RWPE2 (cell line): ENCODE measurements at regions not wholly inside any gene's neighbourhood (a gene's known extent, or its start where the extent isn't known, plus 50 kb on each side); places are given as distances from the start of the nearest gene placed in this dataset.

Source experiments
- ATAC-seq: fragments of 200-7000 bp; cut with Tn5 transposase; 3 replicates; pipeline ENCODE4 v1.9.1; 2021; ENCODE audit warnings: low read depth
- DNase-seq: peaks from one replicate; pipeline ENCODE4 v3.0.0-alpha.2; 2020; ENCODE audit warnings: low spot score
- H3K27ac ChIP-seq: fragments of 450-650 bp; 2 replicates; pipeline ENCODE4 v1.5.1; 2017; ENCODE audit warnings: mild to moderate bottlenecking; ENCODE audit not compliant: poor library complexity, severe bottlenecking
- H3K27me3 ChIP-seq: fragments of 250-450 bp; sonication (Bioruptor Pico); 2 replicates; pipeline ENCODE4 v1.5.1; 2021; ENCODE audit warnings: mild to moderate bottlenecking, moderate library complexity; ENCODE audit not compliant: insufficient read depth, poor library complexity, severe bottlenecking
- H3K36me3 ChIP-seq: fragments of 250-450 bp; sonication (Bioruptor Pico); 2 replicates; pipeline ENCODE4 v1.5.1; 2020; ENCODE audit warnings: low read depth, mild to moderate bottlenecking, moderate library complexity
- H3K4me1 ChIP-seq: fragments of 250-450 bp; sonication (Bioruptor Pico); 2 replicates; pipeline ENCODE4 v1.5.1; 2021; ENCODE audit warnings: mild to moderate bottlenecking, moderate library complexity; ENCODE audit not compliant: insufficient read depth, poor library complexity, severe bottlenecking
- H3K4me3 ChIP-seq: fragments of 250-450 bp; sonication (Bioruptor Pico); 2 replicates; pipeline ENCODE4 v1.5.1; 2021; ENCODE audit warnings: mild to moderate bottlenecking, moderate library complexity; ENCODE audit not compliant: severe bottlenecking
- H3K9me3 ChIP-seq: fragments of 250-450 bp; sonication (Bioruptor Pico); 2 replicates; pipeline ENCODE4 v1.5.1; 2021; ENCODE audit warnings: mild to moderate bottlenecking, moderate library complexity; ENCODE audit not compliant: severe bottlenecking
- CTCF ChIP-seq: fragments of 450-650 bp; IDR thresholded peaks from one replicate; pipeline ENCODE4 v1.5.1; 2017; ENCODE audit warnings: mild to moderate bottlenecking, moderate library complexity; ENCODE audit not compliant: poor library complexity, severe bottlenecking

GRCh38 chr2:210899131-210899530 is 342.7 kb downstream of the CPS1 start:
- no peak for TF ChIP-seq CTCF
- no peaks in the 10 kb centered on the region for H3K27me3 ChIP-seq
- H3K4me1 ChIP-seq, result no peaks in the 10 kb centered on the region
- H3K36me3 ChIP-seq, result no peaks in the 10 kb centered on the region
- DNase-seq (no peak), ATAC-seq (no peak)
- H3K4me3 ChIP-seq, result no peak overlapping the region
- no peaks in the 10 kb centered on the region for H3K9me3 ChIP-seq
- H3K27ac ChIP-seq, result no peak overlapping the region

GRCh38 chr2:210901326-210901725 is 344.9 kb downstream of the CPS1 start:
- Histone ChIP-seq H3K9me3 (no peaks in the 10 kb centered on the region), H3K4me1 (no peaks in the 10 kb centered on the region), H3K4me3 (no peak overlapping the region), H3K27ac (no peak overlapping the region), H3K36me3 (no peaks in the 10 kb centered on the region), H3K27me3 (no peaks in the 10 kb centered on the region)
- no peak for TF ChIP-seq CTCF
- ATAC-seq (no peak), DNase-seq (no peak)

- ATAC-seq (no peak), DNase-seq (no peak)
- Histone ChIP-seq H3K27ac (no peak overlapping the region), H3K27me3 (no peaks in the 10 kb centered on the region), H3K4me3 (no peak overlapping the region), H3K9me3 (no peaks in the 10 kb centered on the region), H3K36me3 (no peaks in the 10 kb centered on the region), H3K4me1 (no peaks in the 10 kb centered on the region)
- TF ChIP-seq CTCF, result no peak
Measured at GRCh38 chr2:210912779-210913178, 356.4 kb downstream of the CPS1 start.

GRCh38 chr2:210913461-210913860 is 357.1 kb downstream of the CPS1 start:
- TF ChIP-seq CTCF, result no peak
- no peak overlapping the region for H3K27ac ChIP-seq
- no peaks in the 10 kb centered on the region for H3K36me3 ChIP-seq
- ATAC-seq, result no peak
- no peak for DNase-seq
- no peak overlapping the region for H3K4me3 ChIP-seq
- H3K9me3 ChIP-seq, result no peaks in the 10 kb centered on the region
- H3K4me1 ChIP-seq, result no peaks in the 10 kb centered on the region
- no peaks in the 10 kb centered on the region for H3K27me3 ChIP-seq

- no peak for ATAC-seq
- Histone ChIP-seq H3K4me1 (no peaks in the 10 kb centered on the region), H3K4me3 (no peak overlapping the region), H3K27ac (no peak overlapping the region), H3K36me3 (no peaks in the 10 kb centered on the region), H3K9me3 (no peaks in the 10 kb centered on the region), H3K27me3 (no peaks in the 10 kb centered on the region)
- TF ChIP-seq CTCF, result no peak
- no peak for DNase-seq
Measured at GRCh38 chr2:210915912-210916311, 359.5 kb downstream of the CPS1 start.
